ENCODE measurements at regions not wholly inside any gene's neighbourhood (a gene's known extent, or its start where the extent isn't known, plus 50 kb on each side); places are given as distances from the start of the nearest gene placed in this dataset.

DNA sequence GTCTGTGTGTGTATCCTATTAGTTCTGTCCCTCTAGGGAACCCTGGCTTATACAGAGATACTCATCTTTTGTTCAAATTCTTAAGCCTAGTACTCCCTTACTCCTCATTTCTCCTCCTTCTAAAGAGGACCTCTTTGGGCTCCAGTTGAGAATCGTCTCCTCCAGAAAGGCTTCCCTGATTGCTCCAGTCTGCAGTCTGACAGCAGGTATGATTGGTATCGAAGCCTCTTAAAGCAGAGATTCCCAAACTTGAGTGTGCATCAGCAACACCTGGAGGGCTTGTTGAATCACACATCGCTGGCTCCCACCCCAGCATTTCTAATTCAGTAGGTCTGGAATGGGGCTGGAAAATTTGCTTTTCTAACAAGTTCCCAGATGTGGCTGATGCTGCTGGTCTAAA lies 60.9 kb upstream of the NMNAT3 start:
- H3K27me3 Mint-ChIP-seq (ENCODE audit: low read depth): no peaks in the 10 kb centered on the region; the same call in none of the 2 replicates
- no peak overlapping the region for H3K27ac Mint-ChIP-seq
- POLR2A ChIA-PET: no interaction called here
- no peaks in the 10 kb centered on the region for H3K4me1 Mint-ChIP-seq
- no peak for ATAC-seq
- no peak for TF ChIP-seq TEAD4 (CRISPR knock-in tag; IDR thresholded peaks at IDR 0.05)
- no peak for DNase-seq (ENCODE audit: low spot score)
- H3K4me3 Mint-ChIP-seq: no peak overlapping the region
- H3K36me3 Mint-ChIP-seq: no peaks in the 10 kb centered on the region
- H3K9me3 Mint-ChIP-seq: no peaks in the 10 kb centered on the region
- CTCF ChIA-PET: no interaction called here

DNA sequence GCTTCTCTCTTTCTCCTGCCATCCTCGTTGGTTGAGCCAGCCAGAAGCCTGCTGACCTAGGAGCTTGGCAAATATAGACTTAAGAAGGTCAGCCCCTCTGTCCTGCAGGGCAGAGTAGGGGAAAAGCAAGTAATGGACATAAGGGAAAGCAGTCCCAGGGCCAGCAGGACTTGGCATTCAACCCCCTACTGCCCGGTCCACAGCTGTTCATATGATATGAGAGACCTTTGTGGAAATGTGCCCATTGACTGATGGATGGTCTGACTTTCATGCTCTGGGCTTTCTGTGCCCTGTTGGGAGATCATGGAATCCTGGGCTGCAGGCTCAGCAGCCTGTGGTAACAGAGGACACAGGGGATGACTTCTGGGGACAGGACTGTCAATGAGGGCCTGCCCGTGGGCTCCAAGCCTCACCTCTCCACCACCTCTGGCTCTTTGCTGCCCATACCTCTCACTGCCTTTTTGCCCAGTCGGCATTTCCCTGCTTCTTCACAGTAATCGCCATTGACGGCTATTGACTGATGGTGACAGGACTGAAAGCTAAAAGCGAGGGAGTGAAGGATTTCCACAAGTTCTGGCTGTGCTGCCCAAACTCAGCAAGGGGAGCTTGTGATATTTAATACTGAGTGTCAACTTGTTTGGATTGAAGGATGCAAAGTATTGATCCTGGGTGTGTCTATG lies 60.0 kb upstream of the NMNAT3 start:
- TF ChIP-seq FOXK1 (CRISPR knock-in tag; IDR thresholded peaks at IDR 0.05) (no peak), ELF4 (CRISPR knock-in tag; IDR thresholded peaks at IDR 0.05; ENCODE audit: low read depth) (no peak)
- H3K4me3 Mint-ChIP-seq: no peak overlapping the region
- CTCF ChIA-PET: no interaction called here
- DNase-seq (ENCODE audit: low spot score) (no peak), ATAC-seq (no peak)
- H3K4me1 Mint-ChIP-seq: no peaks in the 10 kb centered on the region
- H3K27ac Mint-ChIP-seq: no peak overlapping the region
- POLR2A ChIA-PET: no interaction called here
- H3K27me3 Mint-ChIP-seq (ENCODE audit: low read depth): no peaks in the 10 kb centered on the region; the same call in none of the 2 replicates
- no peaks in the 10 kb centered on the region for H3K36me3 Mint-ChIP-seq
- H3K9me3 Mint-ChIP-seq: no peaks in the 10 kb centered on the region

DNA sequence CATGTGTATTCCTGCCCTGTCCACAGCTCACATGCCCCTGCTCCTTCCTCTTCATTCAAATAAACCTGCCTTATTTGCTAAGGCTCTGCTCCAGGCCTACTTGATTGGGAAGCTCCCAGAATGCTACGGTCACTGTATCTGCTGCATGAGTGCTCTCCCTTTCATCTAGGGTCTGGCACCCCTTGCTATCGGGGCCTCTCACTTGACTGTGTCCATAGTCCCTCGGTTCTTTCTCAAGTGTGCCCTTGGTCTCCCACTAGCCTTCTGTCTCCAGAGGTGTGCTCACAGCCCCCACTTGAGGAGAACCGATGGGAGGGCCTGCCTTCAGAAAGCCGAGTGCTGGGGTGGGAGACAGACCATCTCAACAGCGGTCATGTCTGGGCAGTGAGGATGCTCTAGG lies 57.4 kb upstream of the NMNAT3 start:
- DNase-seq (ENCODE audit: low spot score) (no peak), ATAC-seq (no peak)
- no peaks in the 10 kb centered on the region for H3K4me1 Mint-ChIP-seq
- CTCF ChIA-PET: no interaction called here
- POLR2A ChIA-PET: no interaction called here
- H3K36me3 Mint-ChIP-seq: no peaks in the 10 kb centered on the region
- no peak overlapping the region for H3K27ac Mint-ChIP-seq
- H3K9me3 Mint-ChIP-seq: no peaks in the 10 kb centered on the region
- TF ChIP-seq NR3C1 (CRISPR knock-in tag; conservative IDR thresholded peaks at IDR 0.05; ENCODE audit: low read depth): no peak
- TF ChIP-seq SMAD3 (CRISPR knock-in tag; IDR thresholded peaks at IDR 0.05; ENCODE audit: borderline replicate concordance): no peak
- no peak for TF ChIP-seq SMAD4 (CRISPR knock-in tag; IDR thresholded peaks at IDR 0.05)
- no peak for TF ChIP-seq ZNF121 (CRISPR knock-in tag; IDR thresholded peaks at IDR 0.05)
- TF ChIP-seq GRHL2 (CRISPR knock-in tag; IDR thresholded peaks at IDR 0.05; ENCODE audit: insufficient replicate concordance, severe bottlenecking): no peak
- TF ChIP-seq HMGXB4 (CRISPR knock-in tag; IDR thresholded peaks at IDR 0.05): no peak
- no peak for TF ChIP-seq RORB (CRISPR knock-in tag; IDR thresholded peaks at IDR 0.05)
- no peak for TF ChIP-seq KAT7 (CRISPR knock-in tag; IDR thresholded peaks at IDR 0.05; ENCODE audit: borderline replicate concordance)
- TF ChIP-seq IRF2 (CRISPR knock-in tag; IDR thresholded peaks at IDR 0.05; ENCODE audit: borderline replicate concordance, low read depth): no peak
- no peak for TF ChIP-seq SOX15 (CRISPR knock-in tag; IDR thresholded peaks at IDR 0.05)
- TF ChIP-seq FOXK1 (CRISPR knock-in tag; IDR thresholded peaks at IDR 0.05): no peak
- no peaks in the 10 kb centered on the region; the same call in none of the 2 replicates for H3K27me3 Mint-ChIP-seq (ENCODE audit: low read depth)
- no peak overlapping the region for H3K4me3 Mint-ChIP-seq

DNA sequence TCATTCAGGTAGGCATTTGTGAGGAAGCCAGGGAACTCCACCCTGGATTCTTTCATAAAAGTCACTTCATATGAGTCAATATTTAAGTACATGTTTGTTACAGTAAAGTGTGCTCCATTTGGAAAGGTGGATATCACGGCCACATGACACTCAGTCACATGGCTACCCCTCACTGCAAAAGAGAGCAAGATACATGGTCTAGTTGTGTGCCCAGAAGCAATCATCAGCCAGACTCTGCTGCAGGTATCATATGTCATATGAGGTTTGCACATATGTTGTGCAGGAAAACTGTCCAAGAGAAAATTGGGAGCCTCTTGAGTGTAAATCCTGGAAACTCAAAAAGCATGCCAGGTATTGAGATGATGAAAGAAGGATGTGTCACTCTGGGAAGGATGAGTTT lies 55.0 kb upstream of the NMNAT3 start:
- Mint-ChIP-seq H3K27me3 (ENCODE audit: low read depth) (no peaks in the 10 kb centered on the region; the same call in 1 of the 2 replicates), H3K9me3 (no peaks in the 10 kb centered on the region), H3K4me3 (no peak overlapping the region), H3K36me3 (no peaks in the 10 kb centered on the region), H3K4me1 (no peaks in the 10 kb centered on the region), H3K27ac (no peak overlapping the region)
- CTCF ChIA-PET: no interaction called here
- POLR2A ChIA-PET: no interaction called here
- DNase-seq (ENCODE audit: low spot score) (no peak), ATAC-seq (no peak)
- no peak for TF ChIP-seq NR3C1 (CRISPR knock-in tag; conservative IDR thresholded peaks at IDR 0.05; ENCODE audit: low read depth)
- no peak for TF ChIP-seq FOXP1 (CRISPR knock-in tag; IDR thresholded peaks at IDR 0.05; ENCODE audit: borderline replicate concordance)
- no peak for TF ChIP-seq CBFB (CRISPR knock-in tag; IDR thresholded peaks at IDR 0.05; ENCODE audit: low read depth)
- no peak for TF ChIP-seq USF2 (CRISPR knock-in tag; IDR thresholded peaks at IDR 0.05)
- TF ChIP-seq PREB (CRISPR knock-in tag; IDR thresholded peaks at IDR 0.05; ENCODE audit: borderline replicate concordance): no peak
- no peak for TF ChIP-seq GTF2I (CRISPR knock-in tag; conservative IDR thresholded peaks at IDR 0.05)
- TF ChIP-seq ZNF263 (CRISPR knock-in tag; IDR thresholded peaks at IDR 0.05; ENCODE audit: low read depth): no peak
- TF ChIP-seq FOXJ3 (CRISPR knock-in tag; IDR thresholded peaks at IDR 0.05; ENCODE audit: borderline replicate concordance): no peak
- no peak for TF ChIP-seq ZNF232 (CRISPR knock-in tag; IDR thresholded peaks at IDR 0.05)
- TF ChIP-seq CREM (CRISPR knock-in tag; IDR thresholded peaks at IDR 0.05): no peak
- no peak for TF ChIP-seq KAT7 (CRISPR knock-in tag; IDR thresholded peaks at IDR 0.05; ENCODE audit: borderline replicate concordance)
- TF ChIP-seq, protein P1, sequence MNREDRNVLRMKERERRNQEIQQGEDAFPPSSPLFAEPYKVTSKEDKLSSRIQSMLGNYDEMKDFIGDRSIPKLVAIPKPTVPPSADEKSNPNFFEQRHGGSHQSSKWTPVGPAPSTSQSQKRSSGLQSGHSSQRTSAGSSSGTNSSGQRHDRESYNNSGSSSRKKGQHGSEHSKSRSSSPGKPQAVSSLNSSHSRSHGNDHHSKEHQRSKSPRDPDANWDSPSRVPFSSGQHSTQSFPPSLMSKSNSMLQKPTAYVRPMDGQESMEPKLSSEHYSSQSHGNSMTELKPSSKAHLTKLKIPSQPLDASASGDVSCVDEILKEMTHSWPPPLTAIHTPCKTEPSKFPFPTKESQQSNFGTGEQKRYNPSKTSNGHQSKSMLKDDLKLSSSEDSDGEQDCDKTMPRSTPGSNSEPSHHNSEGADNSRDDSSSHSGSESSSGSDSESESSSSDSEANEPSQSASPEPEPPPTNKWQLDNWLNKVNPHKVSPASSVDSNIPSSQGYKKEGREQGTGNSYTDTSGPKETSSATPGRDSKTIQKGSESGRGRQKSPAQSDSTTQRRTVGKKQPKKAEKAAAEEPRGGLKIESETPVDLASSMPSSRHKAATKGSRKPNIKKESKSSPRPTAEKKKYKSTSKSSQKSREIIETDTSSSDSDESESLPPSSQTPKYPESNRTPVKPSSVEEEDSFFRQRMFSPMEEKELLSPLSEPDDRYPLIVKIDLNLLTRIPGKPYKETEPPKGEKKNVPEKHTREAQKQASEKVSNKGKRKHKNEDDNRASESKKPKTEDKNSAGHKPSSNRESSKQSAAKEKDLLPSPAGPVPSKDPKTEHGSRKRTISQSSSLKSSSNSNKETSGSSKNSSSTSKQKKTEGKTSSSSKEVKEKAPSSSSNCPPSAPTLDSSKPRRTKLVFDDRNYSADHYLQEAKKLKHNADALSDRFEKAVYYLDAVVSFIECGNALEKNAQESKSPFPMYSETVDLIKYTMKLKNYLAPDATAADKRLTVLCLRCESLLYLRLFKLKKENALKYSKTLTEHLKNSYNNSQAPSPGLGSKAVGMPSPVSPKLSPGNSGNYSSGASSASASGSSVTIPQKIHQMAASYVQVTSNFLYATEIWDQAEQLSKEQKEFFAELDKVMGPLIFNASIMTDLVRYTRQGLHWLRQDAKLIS (CRISPR knock-in tag; IDR thresholded peaks at IDR 0.05; ENCODE audit: borderline replicate concordance): no peak

Data from WTC11 (cell line).